ENCODE measurements at regions not wholly inside any gene's neighbourhood (a gene's known extent, or its start where the extent isn't known, plus 50 kb on each side); places are given as distances from the start of the nearest gene placed in this dataset.

- TF ChIP-seq CTCF (IDR thresholded peaks at IDR 0.05; ENCODE audit: unreplicated experiment) = no peak
- Mint-ChIP-seq H3K27me3 (peaks cover 6% of the 10 kb centered on the region), H3K27ac (no peak overlapping the region), H3K36me3 (ENCODE audit: insufficient read depth) (no peaks in the 10 kb centered on the region), H3K4me1 (ENCODE audit: low read depth) (no peaks in the 10 kb centered on the region), H3K4me3 (ENCODE audit: low read depth) (no peak overlapping the region), H3K9me3 (ENCODE audit: low read depth) (peaks cover 3% of the 10 kb centered on the region)
- DNase-seq (ENCODE audit: low spot score, unreplicated experiment) = no peak
These were observed 162.1 kb downstream of the CHST1 start for GRCh38 chr11:45503311-45503710.

DNA sequence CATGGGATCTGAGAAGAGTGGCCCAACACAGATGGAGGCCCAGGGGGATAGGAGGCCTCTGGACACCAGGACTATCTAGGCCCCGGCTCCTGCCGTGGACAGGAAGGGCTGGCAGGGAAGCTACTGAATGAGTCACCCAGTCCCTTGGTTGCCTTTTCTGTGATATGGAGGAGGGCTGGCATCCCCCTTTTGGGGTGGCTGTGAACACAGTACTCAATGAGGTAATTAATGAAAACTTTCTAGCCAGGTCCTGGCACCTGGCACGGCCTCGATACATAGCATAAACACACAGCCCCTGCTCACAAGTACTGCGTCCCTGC lies 163.2 kb downstream of the CHST1 start:
- H3K4me1 Mint-ChIP-seq (ENCODE audit: low read depth) = no peaks in the 10 kb centered on the region
- peaks cover 6% of the 10 kb centered on the region for H3K27me3 Mint-ChIP-seq
- no peak for TF ChIP-seq CTCF (IDR thresholded peaks at IDR 0.05; ENCODE audit: unreplicated experiment)
- no peak overlapping the region for H3K27ac Mint-ChIP-seq
- H3K9me3 Mint-ChIP-seq (ENCODE audit: low read depth) = peaks cover 6% of the 10 kb centered on the region
- DNase-seq (ENCODE audit: low spot score, unreplicated experiment) = no peak
- no peaks in the 10 kb centered on the region for H3K36me3 Mint-ChIP-seq (ENCODE audit: insufficient read depth)
- no peak overlapping the region for H3K4me3 Mint-ChIP-seq (ENCODE audit: low read depth)

GRCh38 chr11:45501392-45502225 lies 163.8 kb downstream of the CHST1 start:
- H3K27ac Mint-ChIP-seq = no peak overlapping the region
- H3K4me3 Mint-ChIP-seq (ENCODE audit: low read depth) = no peak overlapping the region
- no peak for TF ChIP-seq CTCF (IDR thresholded peaks at IDR 0.05; ENCODE audit: unreplicated experiment)

GRCh38 chr11:45500451-45500850 lies 165.0 kb downstream of the CHST1 start:
- Mint-ChIP-seq H3K4me3 (ENCODE audit: low read depth) (no peak overlapping the region), H3K9me3 (ENCODE audit: low read depth) (peaks cover 6% of the 10 kb centered on the region)
- DNase-seq (ENCODE audit: low spot score, unreplicated experiment) = no peak

More at GRCh38 chr11:45501392-45502225, 163.8 kb downstream of the CHST1 start:
- H3K9me3 Mint-ChIP-seq (ENCODE audit: low read depth) = peaks cover 6% of the 10 kb centered on the region
- no peaks in the 10 kb centered on the region for H3K36me3 Mint-ChIP-seq (ENCODE audit: insufficient read depth)
- no peak for DNase-seq (ENCODE audit: low spot score, unreplicated experiment)
- peaks cover 6% of the 10 kb centered on the region for H3K27me3 Mint-ChIP-seq
- H3K4me1 Mint-ChIP-seq (ENCODE audit: low read depth) = no peaks in the 10 kb centered on the region

GRCh38 chr11:45494738-45495137 lies 170.7 kb downstream of the CHST1 start:
- no peak for DNase-seq (ENCODE audit: low spot score, unreplicated experiment)
- Mint-ChIP-seq H3K4me3 (ENCODE audit: low read depth) (no peak overlapping the region), H3K36me3 (ENCODE audit: insufficient read depth) (no peaks in the 10 kb centered on the region), H3K4me1 (ENCODE audit: low read depth) (peaks cover 2% of the 10 kb centered on the region), H3K27ac (no peak overlapping the region), H3K9me3 (ENCODE audit: low read depth) (peaks cover 10% of the 10 kb centered on the region), H3K27me3 (peaks cover 13% of the 10 kb centered on the region)
- TF ChIP-seq CTCF (IDR thresholded peaks at IDR 0.05; ENCODE audit: unreplicated experiment) = no peak

More at GRCh38 chr11:45500451-45500850, 165.0 kb downstream of the CHST1 start:
- H3K27me3 Mint-ChIP-seq = peaks cover 7% of the 10 kb centered on the region
- H3K27ac Mint-ChIP-seq = no peak overlapping the region
- TF ChIP-seq CTCF (IDR thresholded peaks at IDR 0.05; ENCODE audit: unreplicated experiment) = no peak
- H3K4me1 Mint-ChIP-seq (ENCODE audit: low read depth) = no peaks in the 10 kb centered on the region
- no peaks in the 10 kb centered on the region for H3K36me3 Mint-ChIP-seq (ENCODE audit: insufficient read depth)
